Natural killer cell treated with Interleukin-12 subunit alpha and Interleukin-12 subunit beta and Interleukin-15 and Interleukin-18, amount 100 ng/mL, for 72 hours (primary cell): ENCODE measurements at regions not wholly inside any gene's neighbourhood (a gene's known extent, or its start where the extent isn't known, plus 50 kb on each side); places are given as distances from the start of the nearest gene placed in this dataset.
"Not testable (repeated sequence)": the region's sequence is repeated elsewhere in the genome, so short reads cannot be mapped to it uniquely, and the experiment has no call there.

Source experiments
- ATAC-seq, 2 donors: fragments of 150-1000 bp; cut with Tn5 transposase in 1 of 2; sonication (Bioruptor Pico), chemical (Tn5 transposase) in 1 of 2; 2 replicates each; pipeline ENCODE4 v1.10.0; 2021
- DNase-seq: peaks from one replicate; pipeline ENCODE4 v3.0.0; 2022; ENCODE audit warnings: low spot score
- H3K27ac Mint-ChIP-seq, 2 donors: 1 replicate in 1 of 2; 2 replicates in 1 of 2; pipeline ENCODE4 v1.8.0; 2022; ENCODE audit warnings: mixed read lengths in 2 of 2, mild to moderate bottlenecking in 1 of 2, moderate library complexity in 1 of 2
- H3K27me3 Mint-ChIP-seq, 2 donors: 1 replicate in 1 of 2; 2 replicates in 1 of 2; pipeline ENCODE4 v1.8.0; 2022; ENCODE audit warnings: mixed read lengths in 2 of 2
- H3K36me3 Mint-ChIP-seq: one replicate; pipeline ENCODE4 v1.8.0; 2022; ENCODE audit warnings: mixed read lengths
- H3K4me1 Mint-ChIP-seq, 2 donors: 1 replicate in 1 of 2; 2 replicates in 1 of 2; pipeline ENCODE4 v1.8.0; 2022; ENCODE audit warnings: low read depth in 2 of 2, mixed read lengths in 2 of 2, mild to moderate bottlenecking in 1 of 2
- H3K4me3 Mint-ChIP-seq: one replicate; pipeline ENCODE4 v1.8.0; 2022; ENCODE audit warnings: mixed read lengths
- H3K9me3 Mint-ChIP-seq: 2 replicates; pipeline ENCODE4 v1.8.0; 2022; ENCODE audit warnings: mixed read lengths

- Mint-ChIP-seq H3K36me3 (no peaks in the 10 kb centered on the region), H3K4me3 (no peak overlapping the region), H3K27me3 (no peaks in the 10 kb centered on the region), H3K27ac (no peak overlapping the region), H3K4me1 (peaks cover 0 to 14% of the 10 kb centered on the region in 2 donors), H3K9me3 (no peaks in the 10 kb centered on the region)
- ATAC-seq: no peak
- no peak for DNase-seq
Observed at GRCh38 chr2:106020821-106021661, 173.1 kb downstream of the UXS1 start.

GRCh38 chr2:106020032-106020431 lies 174.1 kb downstream of the UXS1 start:
- H3K9me3 Mint-ChIP-seq: no peaks in the 10 kb centered on the region

DNA sequence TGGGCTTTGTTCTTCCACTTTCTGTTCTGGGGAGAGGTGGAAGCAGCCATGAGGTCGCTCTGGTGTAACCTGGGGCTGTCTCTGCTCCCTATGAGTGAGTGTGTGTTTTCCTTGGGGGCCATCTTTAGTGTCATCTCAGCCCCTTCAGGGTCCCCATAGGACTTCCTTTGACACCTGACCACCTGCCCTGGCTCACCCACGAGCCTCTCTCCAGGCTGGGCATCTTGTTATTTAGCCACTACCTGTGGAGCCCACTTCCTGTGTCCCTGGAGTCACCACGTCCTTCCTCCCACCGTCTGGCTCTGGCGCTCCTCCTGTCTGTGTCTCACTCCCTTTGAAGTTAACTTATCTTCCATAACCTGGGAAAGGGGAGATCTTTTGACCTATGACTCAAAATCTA lies 176.0 kb downstream of the UXS1 start:
- Mint-ChIP-seq H3K36me3 (no peaks in the 10 kb centered on the region), H3K27ac (peak overlapping the region in 1 of 2 donors; percentile 60), H3K4me3 (no peak overlapping the region), H3K4me1 (peaks cover 6 to 17% of the 10 kb centered on the region in 2 donors), H3K27me3 (no peaks in the 10 kb centered on the region), H3K9me3 (no peaks in the 10 kb centered on the region)
- DNase-seq (no peak), ATAC-seq (peak in 1 of 2 donors; percentile 66)

More at GRCh38 chr2:106020032-106020431, 174.1 kb downstream of the UXS1 start:
- H3K4me3 Mint-ChIP-seq: no peak overlapping the region
- H3K27ac Mint-ChIP-seq: no peak overlapping the region
- H3K4me1 Mint-ChIP-seq: peaks cover 0 to 15% of the 10 kb centered on the region in 2 donors
- no peak for DNase-seq
- no peak for ATAC-seq
- H3K27me3 Mint-ChIP-seq: no peaks in the 10 kb centered on the region
- no peaks in the 10 kb centered on the region for H3K36me3 Mint-ChIP-seq

DNA sequence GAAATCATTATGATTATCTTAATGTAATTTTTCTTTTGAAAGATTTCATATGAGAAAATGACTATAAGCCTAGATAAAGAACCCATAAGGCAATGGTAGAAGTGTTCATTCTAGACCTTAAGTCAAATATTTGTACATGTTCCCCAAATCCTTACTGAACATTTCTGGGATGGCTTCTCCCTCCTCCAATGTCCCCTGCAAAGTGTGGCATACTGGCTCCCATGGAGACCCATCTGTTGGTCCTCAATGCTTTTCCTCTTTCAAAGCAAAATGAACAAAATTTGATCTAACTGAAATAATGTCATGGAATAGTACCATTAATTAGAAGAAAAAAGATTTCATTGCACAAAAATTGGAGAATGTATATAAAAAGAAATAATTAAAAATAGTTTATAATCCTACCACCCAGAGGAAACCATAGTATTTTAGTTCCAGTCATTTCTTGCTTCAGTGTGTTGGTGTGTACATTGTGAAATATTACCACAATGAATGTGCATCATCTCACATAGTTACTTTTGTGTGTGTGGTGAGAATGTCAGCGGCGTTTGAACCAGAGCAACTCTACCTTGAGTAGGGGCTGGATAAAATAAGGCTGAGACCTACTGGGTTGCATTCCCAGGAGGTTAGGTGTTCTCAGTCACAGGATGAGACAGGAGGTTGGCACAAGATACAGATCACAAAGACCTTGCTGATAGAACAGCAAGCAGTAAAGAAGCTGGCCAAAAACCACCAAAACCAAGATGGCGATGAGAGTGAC lies 181.3 kb downstream of the UXS1 start:
- no peak overlapping the region for H3K4me3 Mint-ChIP-seq

GRCh38 chr2:106012001-106012590 lies 182.0 kb downstream of the UXS1 start:
- H3K36me3 Mint-ChIP-seq: peaks cover 8% of the 10 kb centered on the region
- H3K4me3 Mint-ChIP-seq: no peak overlapping the region
- H3K9me3 Mint-ChIP-seq: peaks cover 5% of the 10 kb centered on the region
- DNase-seq: peak; percentile 64
- H3K27me3 Mint-ChIP-seq: peaks cover 0 to under 1% of the 10 kb centered on the region in 2 donors
- no peak overlapping the region for H3K27ac Mint-ChIP-seq
- H3K4me1 Mint-ChIP-seq: peaks cover 10 to 19% of the 10 kb centered on the region in 2 donors
- peak; percentile 67 to 83 for ATAC-seq

More for the DNA sequence above, 181.3 kb downstream of the UXS1 start:
- no peaks in the 10 kb centered on the region for H3K27me3 Mint-ChIP-seq
- peaks cover 6% of the 10 kb centered on the region for H3K36me3 Mint-ChIP-seq
- H3K27ac Mint-ChIP-seq: peak overlapping the region in 1 of 2 donors; percentile 32
- ATAC-seq: peak; percentile 62 to 74
- peaks cover 4% of the 10 kb centered on the region for H3K9me3 Mint-ChIP-seq
- DNase-seq: no peak
- H3K4me1 Mint-ChIP-seq: peaks cover 10 to 20% of the 10 kb centered on the region in 2 donors

DNA sequence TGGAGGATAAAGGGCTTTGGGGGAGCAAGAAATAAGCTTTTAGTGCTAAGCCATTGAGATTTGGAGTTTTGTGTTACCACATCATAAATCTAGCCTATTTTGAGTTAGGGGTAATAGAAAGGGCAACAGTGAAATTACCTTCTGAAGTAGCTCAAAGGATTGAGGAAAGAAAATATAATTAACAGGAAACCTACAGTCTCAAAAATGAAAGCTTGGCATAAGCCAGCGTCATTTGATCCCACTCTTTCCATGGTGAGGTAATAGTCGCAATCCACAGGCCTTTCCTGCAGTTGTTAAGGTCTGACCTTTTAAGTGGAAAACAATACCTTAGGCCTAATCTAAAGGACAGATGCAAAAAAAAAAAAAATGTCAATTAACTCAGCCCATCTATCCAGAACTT lies 182.7 kb downstream of the UXS1 start:
- ATAC-seq (no peak), DNase-seq (no peak)
- Mint-ChIP-seq H3K36me3 (peaks cover 15% of the 10 kb centered on the region), H3K4me1 (peaks cover 10 to 19% of the 10 kb centered on the region in 2 donors), H3K27me3 (peaks cover 0 to 2% of the 10 kb centered on the region in 2 donors), H3K4me3 (no peak overlapping the region), H3K27ac (peak overlapping the region in 1 of 2 donors; percentile 36), H3K9me3 (peaks cover 10% of the 10 kb centered on the region)

- DNase-seq (no peak), ATAC-seq (no peak)
- peaks cover 20% of the 10 kb centered on the region for H3K36me3 Mint-ChIP-seq
- H3K4me1 Mint-ChIP-seq: peaks cover 10 to 17% of the 10 kb centered on the region in 2 donors
- peak overlapping the region in 1 of 2 donors; percentile 36 for H3K27ac Mint-ChIP-seq
- H3K9me3 Mint-ChIP-seq: peaks cover 10% of the 10 kb centered on the region
- H3K4me3 Mint-ChIP-seq: no peak overlapping the region
- H3K27me3 Mint-ChIP-seq: peaks cover 0 to 2% of the 10 kb centered on the region in 2 donors
Observed at GRCh38 chr2:106010818-106011355, 183.2 kb downstream of the UXS1 start.

GRCh38 chr2:106009096-106009495 lies 185.0 kb downstream of the UXS1 start:
- Mint-ChIP-seq H3K27me3 (peaks cover 0 to 2% of the 10 kb centered on the region in 2 donors), H3K4me3 (no peak overlapping the region), H3K36me3 (peaks cover 30% of the 10 kb centered on the region), H3K27ac (no peak overlapping the region), H3K9me3 (peaks cover 10% of the 10 kb centered on the region), H3K4me1 (peaks cover 7 to 13% of the 10 kb centered on the region in 2 donors)
- ATAC-seq (no peak), DNase-seq (no peak)

- Mint-ChIP-seq H3K9me3 (peaks cover 13% of the 10 kb centered on the region), H3K36me3 (peaks cover 32% of the 10 kb centered on the region), H3K4me3 (no peak overlapping the region), H3K27ac (no peak overlapping the region), H3K4me1 (no peaks in the 10 kb centered on the region), H3K27me3 (peaks cover 0 to 8% of the 10 kb centered on the region in 2 donors)
- ATAC-seq (no peak), DNase-seq (no peak)
Observed at GRCh38 chr2:106004851-106005250, 189.2 kb downstream of the UXS1 start.

- Mint-ChIP-seq H3K36me3 (peaks cover 13% of the 10 kb centered on the region), H3K4me1 (no peaks in the 10 kb centered on the region), H3K9me3 (peaks cover 6% of the 10 kb centered on the region), H3K27me3 (peaks cover 0 to 10% of the 10 kb centered on the region in 2 donors), H3K4me3 (no peak overlapping the region), H3K27ac (no peak overlapping the region)
- ATAC-seq (no peak), DNase-seq (no peak)
Observed at GRCh38 chr2:105999211-105999989, 194.7 kb downstream of the UXS1 start.

GRCh38 chr2:105997711-105998110 lies 196.4 kb downstream of the UXS1 start:
- no peak for DNase-seq
- peaks cover 20% of the 10 kb centered on the region for H3K36me3 Mint-ChIP-seq

DNA sequence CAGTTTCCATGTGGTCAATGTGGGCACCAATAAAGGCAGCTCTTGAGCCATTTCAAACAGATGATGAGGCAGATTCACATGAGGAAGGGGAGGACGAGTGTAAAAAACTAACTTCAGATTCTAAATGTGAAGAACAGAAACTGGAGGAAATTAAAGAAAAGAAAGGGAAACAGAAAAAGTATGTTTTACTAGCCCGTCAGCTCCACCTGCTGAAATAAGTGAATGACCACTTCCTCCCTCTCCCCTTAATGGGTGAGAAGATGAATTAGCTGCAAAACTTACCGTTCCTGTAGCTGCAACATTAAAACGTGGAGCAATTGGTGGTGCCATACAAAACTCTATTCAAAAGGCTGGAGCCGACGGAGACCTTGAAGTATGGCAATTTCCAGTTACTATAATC lies 203.5 kb downstream of the UXS1 start:
- H3K4me1 Mint-ChIP-seq: no peaks in the 10 kb centered on the region
- no peak for ATAC-seq
- H3K36me3 Mint-ChIP-seq: peaks cover 45% of the 10 kb centered on the region
- peaks cover 0 to 3% of the 10 kb centered on the region in 2 donors for H3K27me3 Mint-ChIP-seq
- no peak overlapping the region for H3K4me3 Mint-ChIP-seq
- no peak overlapping the region for H3K27ac Mint-ChIP-seq
- H3K9me3 Mint-ChIP-seq: peaks cover 19% of the 10 kb centered on the region
- no peak for DNase-seq

More at GRCh38 chr2:105997711-105998110, 196.4 kb downstream of the UXS1 start:
- H3K9me3 Mint-ChIP-seq: peaks cover 11% of the 10 kb centered on the region
- peaks cover 0 to 10% of the 10 kb centered on the region in 2 donors for H3K27me3 Mint-ChIP-seq
- no peak overlapping the region for H3K27ac Mint-ChIP-seq
- no peaks in the 10 kb centered on the region for H3K4me1 Mint-ChIP-seq
- no peak overlapping the region for H3K4me3 Mint-ChIP-seq
- ATAC-seq: no peak

DNA sequence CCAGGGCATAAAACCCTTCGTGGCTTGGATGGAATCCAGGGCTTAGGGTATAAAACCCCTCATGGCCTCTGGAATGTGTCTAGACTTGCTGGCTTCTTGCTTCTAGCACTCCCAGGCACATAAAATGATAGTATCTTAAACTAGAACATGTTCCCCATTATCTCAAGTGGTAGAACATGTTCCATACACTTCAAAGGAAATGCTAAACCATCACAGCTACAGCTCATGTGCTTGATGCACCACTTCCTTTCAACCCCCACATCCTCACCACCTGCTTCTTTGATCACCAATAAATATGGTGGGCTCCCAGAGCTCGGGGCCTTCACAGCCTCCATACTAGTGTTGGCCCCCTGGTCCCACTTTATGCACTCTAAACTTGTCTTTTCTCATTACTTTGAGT lies 204.3 kb downstream of the UXS1 start:
- H3K9me3 Mint-ChIP-seq: peaks cover 19% of the 10 kb centered on the region
- H3K4me1 Mint-ChIP-seq, H3K27me3 Mint-ChIP-seq, DNase-seq, H3K4me3 Mint-ChIP-seq, ATAC-seq, H3K27ac Mint-ChIP-seq: not testable (repeated sequence)
- H3K36me3 Mint-ChIP-seq: peaks cover 44% of the 10 kb centered on the region
